ENCODE measurements at regions not wholly inside any gene's neighbourhood (a gene's known extent, or its start where the extent isn't known, plus 50 kb on each side); places are given as distances from the start of the nearest gene placed in this dataset.

GRCh38 chr2:67727131-67727530 lies 330.0 kb downstream of the ETAA1 start:
- H3K9me1 ChIP-seq (replicated peaks; ENCODE audit: control insufficient read depth, extremely low read depth, insufficient read depth, low read length), result no peaks in the 10 kb centered on the region
- FAIRE-seq (no peak), DNase-seq (ENCODE audit: low read depth, low spot score) (no peak)
- TF ChIP-seq POLR2A (IDR thresholded peaks at IDR 0.05; ENCODE audit: low read depth, low read length), result no peak
- TF ChIP-seq GATA2 (IDR thresholded peaks at IDR 0.05; ENCODE audit: insufficient read depth, insufficient read length, low read depth, low read length), result no peak
- TF ChIP-seq MYC (IDR thresholded peaks at IDR 0.05; ENCODE audit: low read depth, low read length), result no peak
- H3K27ac ChIP-seq (ENCODE audit: insufficient read depth, low read depth, low read length), result no peak overlapping the region
- no peaks in the 10 kb centered on the region for H3K4me1 ChIP-seq (ENCODE audit: control insufficient read depth, extremely low read depth, insufficient read depth, low read length)
- no peak overlapping the region for H2AFZ ChIP-seq (ENCODE audit: low read depth, low read length)
- H3K4me3 ChIP-seq (replicated peaks in 1 of 3; ENCODE audit: insufficient read depth in 1 of 3, low read depth in 1 of 3, low read length in 3 of 3), result no peak overlapping the region
- no peaks in the 10 kb centered on the region for H3K27me3 ChIP-seq (ENCODE audit: control insufficient read depth in 2 of 2, insufficient read depth in 2 of 2, low read length in 2 of 2)
- BruUV-seq (replicated peaks), result no TSS peak
- no peaks in the 10 kb centered on the region for H3K79me2 ChIP-seq (ENCODE audit: control insufficient read depth, insufficient read depth, low read length)
- H3K9me3 ChIP-seq (replicated peaks; ENCODE audit: control insufficient read depth, insufficient read depth, low read length), result no peaks in the 10 kb centered on the region
- no peaks in the 10 kb centered on the region for H4K20me1 ChIP-seq (replicated peaks; ENCODE audit: control insufficient read depth, extremely low read depth, insufficient read depth, low read length)
- H3K4me2 ChIP-seq (ENCODE audit: insufficient read depth, low read length), result no peak overlapping the region
- ChIA-PET CTCF (interaction anchor here (1.2 to 8.1 kb wide), 4 partner anchors 8 to 304 kb away, joined by 3 to 211 read pairs (median 4); no protein-coding TSS in a partner anchor), POLR2A (no interaction called here)
- intact Hi-C loops (cut with micrococcal nuclease), result no loop called here
- dilution Hi-C loops (cut with MboI; ENCODE audit: extremely low pct_ligation_motif_present, low sequenced_read_pairs), result no loop called here
- no peaks in the 10 kb centered on the region for H3K36me3 ChIP-seq (ENCODE audit: control insufficient read depth in 2 of 2, extremely low read depth in 1 of 2, insufficient read depth in 2 of 2, low read length in 2 of 2)
- no peak overlapping the region for H3K9ac ChIP-seq (replicated peaks; ENCODE audit: extremely low read depth, insufficient read depth, low read length)

DNA sequence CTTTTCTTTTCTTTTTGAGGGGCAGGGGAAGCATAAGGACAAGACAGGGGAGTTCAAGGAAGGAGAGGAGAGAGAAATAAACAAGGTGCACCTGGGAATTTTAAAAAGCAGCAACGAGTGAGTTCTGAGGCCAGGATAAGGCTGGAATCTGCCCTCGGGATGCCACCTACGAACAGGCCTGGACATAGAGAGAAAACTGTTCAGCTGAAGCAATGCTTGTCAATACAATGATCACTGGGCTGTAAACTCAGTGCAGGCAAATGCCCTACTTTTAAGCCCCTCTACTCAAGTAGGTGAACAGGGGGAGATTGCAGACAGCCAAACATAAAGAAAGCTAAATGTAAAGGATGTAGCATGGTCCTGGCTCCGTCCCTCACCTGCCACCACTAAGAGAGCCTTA lies 330.5 kb downstream of the ETAA1 start:
- POLR2A ChIA-PET, result no interaction called here
- H3K4me2 ChIP-seq (ENCODE audit: insufficient read depth, low read length), result no peak overlapping the region
- H3K9ac ChIP-seq (replicated peaks; ENCODE audit: extremely low read depth, insufficient read depth, low read length), result no peak overlapping the region
- no peaks in the 10 kb centered on the region for H3K79me2 ChIP-seq (ENCODE audit: control insufficient read depth, insufficient read depth, low read length)
- no peaks in the 10 kb centered on the region for H3K4me1 ChIP-seq (ENCODE audit: control insufficient read depth, extremely low read depth, insufficient read depth, low read length)
- no peak for DNase-seq (ENCODE audit: low read depth, low spot score)
- H2AFZ ChIP-seq (ENCODE audit: low read depth, low read length), result no peak overlapping the region
- no TSS peak for BruUV-seq (replicated peaks)
- H3K4me3 ChIP-seq (replicated peaks in 1 of 3; ENCODE audit: insufficient read depth in 1 of 3, low read depth in 1 of 3, low read length in 3 of 3), result no peak overlapping the region
- CTCF ChIA-PET, result interaction anchor here (1.2 to 8.1 kb wide), 3 partner anchors 9 to 112 kb away, joined by 3 to 211 read pairs (median 5); no protein-coding TSS in a partner anchor
- no peaks in the 10 kb centered on the region for H3K9me1 ChIP-seq (replicated peaks; ENCODE audit: control insufficient read depth, extremely low read depth, insufficient read depth, low read length)
- no peaks in the 10 kb centered on the region for H3K36me3 ChIP-seq (ENCODE audit: control insufficient read depth in 2 of 2, extremely low read depth in 1 of 2, insufficient read depth in 2 of 2, low read length in 2 of 2)
- H3K27ac ChIP-seq (ENCODE audit: insufficient read depth, low read depth, low read length), result no peak overlapping the region
- FAIRE-seq, result no peak
- TF ChIP-seq CTCF (IDR thresholded peaks at IDR 0.05; ENCODE audit: extremely low read depth in 1 of 2, insufficient read depth in 1 of 2, low read depth in 1 of 2, low read length in 2 of 2) (no peak), POLR2AphosphoS5 (IDR thresholded peaks at IDR 0.05; ENCODE audit: insufficient read depth, low read depth, low read length) (no peak), POLR2A (IDR thresholded peaks at IDR 0.05; ENCODE audit: low read depth, low read length) (no peak), MYC (IDR thresholded peaks at IDR 0.05; ENCODE audit: low read depth, low read length) (no peak), JUN (IDR thresholded peaks at IDR 0.05; ENCODE audit: borderline replicate concordance, insufficient read depth, insufficient read length, low read depth) (no peak), GATA2 (IDR thresholded peaks at IDR 0.05; ENCODE audit: insufficient read depth, insufficient read length, low read depth, low read length) (no peak), FOS (IDR thresholded peaks at IDR 0.05; ENCODE audit: borderline replicate concordance, insufficient read depth, low read length) (no peak), EZH2 (IDR thresholded peaks at IDR 0.05; ENCODE audit: borderline replicate concordance, low read depth, low read length, severe bottlenecking) (no peak)
- TF ChIP-seq, protein P1, sequence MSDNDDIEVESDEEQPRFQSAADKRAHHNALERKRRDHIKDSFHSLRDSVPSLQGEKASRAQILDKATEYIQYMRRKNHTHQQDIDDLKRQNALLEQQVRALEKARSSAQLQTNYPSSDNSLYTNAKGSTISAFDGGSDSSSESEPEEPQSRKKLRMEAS (IDR thresholded peaks at IDR 0.05; ENCODE audit: insufficient read depth, insufficient read length), result no peak
- intact Hi-C loops (cut with micrococcal nuclease) (no loop called here), dilution Hi-C loops (cut with MboI; ENCODE audit: extremely low pct_ligation_motif_present, low sequenced_read_pairs) (no loop called here)
- no peaks in the 10 kb centered on the region for H4K20me1 ChIP-seq (replicated peaks; ENCODE audit: control insufficient read depth, extremely low read depth, insufficient read depth, low read length)
- H3K27me3 ChIP-seq (ENCODE audit: control insufficient read depth in 2 of 2, insufficient read depth in 2 of 2, low read length in 2 of 2), result no peaks in the 10 kb centered on the region
- no peaks in the 10 kb centered on the region for H3K9me3 ChIP-seq (replicated peaks; ENCODE audit: control insufficient read depth, insufficient read depth, low read length)
